HG02981 (cell line): ENCODE measurements at regions not wholly inside any gene's neighbourhood (a gene's known extent, or its start where the extent isn't known, plus 50 kb on each side); places are given as distances from the start of the nearest gene placed in this dataset.
"Not testable (repeated sequence)": the region's sequence is repeated elsewhere in the genome, so short reads cannot be mapped to it uniquely, and the experiment has no call there.

Experiments
- ATAC-seq: cut with Tn5 transposase; IDR thresholded peaks from one replicate; pipeline ENCODE4 v1.9.1; 2021; ENCODE audit warnings: mild to moderate bottlenecking, moderate library complexity; ENCODE audit not compliant: unreplicated experiment

GRCh38 chr14:22218728-22219127, 370.3 kb downstream of the DAD1 start:
- ATAC-seq: no peak

DNA sequence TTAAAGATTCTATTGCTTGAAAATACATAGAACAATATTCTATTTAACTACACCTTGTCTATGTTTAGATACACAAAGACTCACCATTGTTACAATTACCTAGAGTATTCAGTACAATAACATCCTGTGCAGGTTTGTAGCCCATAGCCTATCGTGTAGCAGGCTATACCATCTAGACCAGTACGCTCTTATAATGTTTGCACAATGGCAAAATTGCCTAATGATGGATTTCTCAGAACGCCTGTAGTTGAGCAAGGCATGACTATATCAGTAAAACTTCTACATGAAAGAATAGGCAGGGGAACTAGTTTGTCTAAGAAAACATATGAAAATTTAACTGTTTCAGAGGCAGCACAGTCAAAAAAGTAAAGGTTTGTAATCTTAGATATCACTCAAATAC, 375.9 kb downstream of the DAD1 start:
- no peak for ATAC-seq

DNA sequence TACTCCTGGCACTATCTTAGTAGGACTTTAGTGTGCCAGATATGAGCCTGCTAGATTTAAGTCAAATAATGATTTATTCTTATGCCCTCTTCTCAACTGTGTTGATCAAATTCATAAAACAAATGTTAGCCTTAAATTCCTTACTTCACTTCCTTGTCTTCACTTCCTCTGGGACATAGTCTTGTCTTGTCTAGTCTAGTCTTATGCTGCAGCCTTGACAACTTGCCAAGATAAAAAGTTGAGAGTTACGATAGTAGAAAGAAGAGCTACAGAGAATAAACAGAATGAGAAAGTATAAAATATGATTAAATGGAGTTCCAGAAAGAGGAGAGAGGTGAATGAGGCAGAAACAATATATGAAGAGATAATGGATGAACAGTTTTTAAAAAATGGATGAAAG, 378.1 kb downstream of the DAD1 start:
- ATAC-seq: no peak

GRCh38 chr14:22210026-22210425, 379.0 kb downstream of the DAD1 start:
- no peak for ATAC-seq

DNA sequence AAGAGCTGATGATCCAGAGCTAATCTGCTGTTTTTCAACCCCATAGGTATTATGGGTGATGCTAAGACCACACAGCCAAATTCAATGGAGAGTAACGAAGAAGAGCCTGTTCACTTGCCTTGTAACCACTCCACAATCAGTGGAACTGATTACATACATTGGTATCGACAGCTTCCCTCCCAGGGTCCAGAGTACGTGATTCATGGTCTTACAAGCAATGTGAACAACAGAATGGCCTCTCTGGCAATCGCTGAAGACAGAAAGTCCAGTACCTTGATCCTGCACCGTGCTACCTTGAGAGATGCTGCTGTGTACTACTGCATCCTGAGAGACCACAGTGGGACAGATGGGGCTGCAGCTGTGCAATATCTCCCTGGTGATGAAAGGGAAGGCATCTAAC, 386.0 kb downstream of the DAD1 start:
- no peak for ATAC-seq

- ATAC-seq: no peak
Measured at GRCh38 chr14:22202313-22202712, 386.7 kb downstream of the DAD1 start.

GRCh38 chr14:22200977-22201605, 387.9 kb downstream of the DAD1 start:
- peak; percentile 61 for ATAC-seq

GRCh38 chr14:22200131-22200530, 388.9 kb downstream of the DAD1 start:
- ATAC-seq: not testable (repeated sequence)

GRCh38 chr14:22194664-22195063, 394.4 kb downstream of the DAD1 start:
- no peak for ATAC-seq

GRCh38 chr14:22190411-22191191, 398.4 kb downstream of the DAD1 start:
- no peak for ATAC-seq

GRCh38 chr14:22189881-22190280, 399.1 kb downstream of the DAD1 start:
- ATAC-seq: no peak

GRCh38 chr14:22188318-22188717, 400.7 kb downstream of the DAD1 start:
- ATAC-seq: no peak

GRCh38 chr14:22185789-22186188, 403.2 kb downstream of the DAD1 start:
- no peak for ATAC-seq

GRCh38 chr14:22185191-22185590, 403.8 kb downstream of the DAD1 start:
- ATAC-seq: no peak

DNA sequence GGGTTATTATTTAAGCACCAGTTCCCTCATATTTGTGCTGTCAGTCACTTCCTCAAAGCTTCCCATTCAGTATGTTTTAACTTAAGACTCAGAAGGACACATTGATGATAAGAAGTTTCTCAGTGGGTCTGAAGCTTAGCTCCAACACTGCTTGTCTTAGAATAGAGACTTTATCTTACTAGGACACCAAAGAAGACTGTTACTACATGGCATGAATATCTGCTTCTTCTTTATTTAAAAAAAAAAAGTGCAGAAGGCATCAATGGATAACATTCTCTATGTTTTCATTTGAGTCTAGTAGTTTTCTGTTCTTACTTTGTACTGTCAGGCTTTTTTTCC, 404.2 kb downstream of the DAD1 start:
- ATAC-seq: no peak

GRCh38 chr14:22184157-22184829, 404.7 kb downstream of the DAD1 start:
- ATAC-seq: no peak

GRCh38 chr14:22180045-22180444, 409.0 kb downstream of the DAD1 start:
- no peak for ATAC-seq

DNA sequence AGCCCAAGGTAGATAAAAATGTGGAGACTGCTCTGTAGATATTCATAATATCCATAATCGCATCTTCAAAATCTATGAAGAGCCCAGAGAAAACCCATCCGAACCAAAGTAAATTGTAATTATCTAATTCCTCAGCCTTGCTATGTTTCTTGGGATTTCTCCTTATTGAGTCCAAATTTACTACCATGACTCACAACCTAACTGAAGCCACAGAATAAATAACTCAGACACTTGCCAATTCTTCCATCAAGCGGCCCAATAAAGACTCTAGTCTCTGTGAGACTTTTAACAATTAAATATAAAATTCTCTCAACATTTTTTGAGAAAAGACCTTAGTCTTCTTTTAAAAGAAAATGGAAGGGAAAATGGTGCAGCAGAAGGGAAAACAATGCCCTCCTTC, 409.8 kb downstream of the DAD1 start:
- no peak for ATAC-seq

DNA sequence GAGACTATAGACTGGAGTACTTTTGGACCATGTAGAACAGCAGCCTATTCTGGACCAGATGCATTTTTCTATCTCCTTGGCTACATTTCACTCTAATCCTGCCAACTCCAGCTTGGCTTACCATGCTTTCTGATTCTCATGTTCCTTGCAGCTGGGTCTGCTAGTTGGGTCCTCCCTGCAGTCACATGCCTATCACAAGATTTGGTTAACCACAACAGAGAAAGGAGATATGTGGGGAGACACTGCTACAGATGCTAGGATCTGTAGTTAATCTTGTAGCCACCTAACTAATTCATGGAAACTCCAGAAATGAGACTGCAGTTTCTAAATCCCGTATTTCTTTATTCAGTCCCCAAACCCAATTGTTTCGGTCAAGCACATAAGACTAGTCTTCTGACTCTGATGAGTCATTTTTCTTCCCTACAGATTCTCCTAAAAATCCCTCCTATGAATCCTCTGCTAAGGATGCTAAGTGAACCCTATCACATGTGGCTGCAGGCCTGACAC, 410.6 kb downstream of the DAD1 start:
- ATAC-seq: no peak

- ATAC-seq: no peak
Measured at GRCh38 chr14:22177870-22178269, 411.2 kb downstream of the DAD1 start.

- no peak for ATAC-seq
Measured at GRCh38 chr14:22176957-22177356, 412.1 kb downstream of the DAD1 start.

DNA sequence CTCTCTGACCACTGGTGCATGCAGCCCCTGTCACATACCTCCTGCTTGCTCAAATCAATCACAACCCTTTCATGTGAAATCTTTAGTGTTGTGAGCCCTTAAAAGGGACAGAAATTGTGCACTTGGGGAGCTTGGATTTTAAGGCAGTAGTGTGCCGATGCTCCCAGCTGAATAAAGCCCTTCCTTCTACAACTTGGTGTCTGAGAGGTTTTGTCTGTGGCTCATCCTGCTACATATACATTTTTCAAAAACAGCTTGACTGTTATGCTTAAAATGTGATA, 413.8 kb downstream of the DAD1 start:
- ATAC-seq: not testable (repeated sequence)
